Fibroblast of skin of right biceps (primary cell): ENCODE measurements at regions not wholly inside any gene's neighbourhood (a gene's known extent, or its start where the extent isn't known, plus 50 kb on each side); places are given as distances from the start of the nearest gene placed in this dataset.

Source experiments
- DNase-seq: peaks from one replicate; pipeline ENCODE4 v3.0.0-alpha.2; 2013

DNA sequence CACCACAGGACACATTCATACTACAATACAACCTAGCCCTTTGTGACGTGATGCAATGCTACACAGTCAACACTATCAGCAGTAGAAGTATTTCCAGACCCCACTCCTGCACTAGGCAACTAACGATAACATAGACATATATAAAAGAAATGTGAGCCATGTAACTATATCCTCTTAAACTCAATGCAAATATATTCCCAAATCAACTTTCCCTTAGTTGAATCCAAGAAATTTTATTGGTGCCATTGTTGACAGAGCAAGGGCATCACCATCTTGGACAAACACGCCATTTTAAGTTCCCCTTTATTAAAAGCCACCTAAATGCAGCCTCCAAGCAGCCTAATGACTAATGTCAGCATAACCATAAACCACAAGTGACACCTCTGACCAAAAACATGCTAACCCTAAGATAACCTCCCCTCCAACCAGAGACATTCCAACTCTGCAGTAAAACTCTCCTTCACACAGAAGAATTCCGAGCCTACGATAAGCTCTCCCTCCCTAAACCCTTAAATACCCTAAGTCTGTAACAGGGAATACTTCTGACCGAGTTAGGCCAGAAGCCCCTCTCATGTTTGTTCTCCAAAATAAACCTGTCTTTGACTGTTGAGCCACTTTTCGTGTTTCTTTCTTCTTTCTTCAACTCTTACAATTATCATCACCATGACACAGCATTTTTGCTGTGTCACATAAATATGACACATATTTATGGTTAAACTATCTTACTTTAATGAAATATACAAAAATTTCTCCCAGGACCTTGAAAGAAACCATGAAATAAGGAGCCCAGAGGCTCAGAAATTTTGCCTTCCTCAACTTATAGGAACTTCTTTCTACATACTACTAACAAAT is 1497.8 kb downstream of the EFNA5 start:
- peak; percentile 11 for DNase-seq

GRCh38 chr5:106171708-106172107 is 1499.0 kb downstream of the EFNA5 start:
- DNase-seq: peak; percentile 51

DNA sequence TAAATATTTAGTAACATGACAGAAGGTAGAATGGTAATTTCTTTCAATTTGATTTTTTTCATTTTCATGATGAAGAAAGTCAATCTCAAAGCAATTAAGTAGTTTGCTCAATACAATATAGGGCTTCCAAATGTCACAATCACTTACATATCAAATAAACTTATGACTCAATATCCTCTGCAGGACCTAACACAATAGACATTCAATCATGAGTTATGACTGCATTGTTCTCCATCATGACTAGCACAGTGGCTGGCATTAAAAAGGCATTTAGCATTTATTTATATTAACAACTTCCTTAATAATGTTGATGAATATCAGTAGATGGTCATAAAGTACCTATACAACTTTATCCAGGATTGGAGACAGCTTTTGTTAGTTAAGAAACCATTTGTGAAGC is 1499.6 kb downstream of the EFNA5 start:
- DNase-seq: no peak

DNA sequence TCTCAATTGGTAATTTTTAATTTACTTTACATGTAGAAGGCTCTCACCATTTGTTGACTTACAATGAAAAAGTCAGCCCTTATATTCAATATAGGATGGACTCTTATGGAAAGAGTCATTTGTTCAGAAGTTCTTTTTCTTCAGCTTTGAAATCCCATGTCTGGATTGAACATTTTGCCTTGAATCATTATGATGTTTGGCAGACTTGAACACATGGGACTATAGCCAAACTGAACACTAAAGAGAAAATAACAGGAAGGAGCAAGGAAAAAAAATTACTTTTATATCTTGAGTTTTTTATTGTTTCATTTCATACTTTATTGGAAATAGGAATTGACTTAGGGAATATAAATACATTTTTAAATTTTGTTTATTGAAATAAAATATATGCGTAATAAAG is 1503.0 kb downstream of the EFNA5 start:
- peak; percentile 6 for DNase-seq

DNA sequence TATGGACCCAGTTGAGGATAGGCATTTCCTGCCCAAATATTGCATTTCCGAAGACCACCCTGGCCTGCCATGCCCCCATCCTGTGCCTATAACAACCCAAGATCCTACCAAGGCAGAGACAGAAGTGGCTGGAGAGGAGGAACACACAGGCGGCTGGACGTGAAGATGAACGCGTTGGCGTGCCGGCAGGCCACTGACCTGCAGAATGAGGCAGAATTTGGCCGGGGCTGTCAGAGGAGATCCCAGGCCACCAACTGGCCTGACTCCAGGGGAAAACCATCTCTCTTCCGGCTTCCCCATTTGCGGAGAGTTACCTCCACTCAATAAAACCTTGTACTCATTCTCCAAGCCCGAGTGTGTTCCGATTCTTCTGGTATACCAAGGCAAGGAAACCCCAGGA is 1507.5 kb downstream of the EFNA5 start:
- DNase-seq: no peak

DNA sequence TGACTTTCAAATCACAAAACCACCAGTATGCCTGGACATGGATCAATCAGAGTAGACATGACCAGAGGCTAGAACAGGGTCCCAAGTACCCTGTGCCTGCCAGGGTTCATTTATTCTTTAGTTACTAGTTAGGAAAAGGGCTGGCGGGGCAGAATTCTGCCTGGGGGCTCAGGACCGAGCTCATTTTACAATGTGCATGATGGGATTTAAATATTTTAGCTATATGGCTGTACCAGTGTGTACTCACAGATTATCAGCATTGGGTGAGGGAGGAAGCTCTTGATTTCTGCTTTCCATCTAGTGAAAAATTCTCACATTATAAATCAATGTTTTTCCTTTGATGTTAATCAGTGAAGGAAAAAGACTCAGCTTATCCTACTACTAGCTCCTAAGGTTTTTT is 1511.1 kb downstream of the EFNA5 start:
- DNase-seq: no peak

GRCh38 chr5:106154280-106154716 is 1516.4 kb downstream of the EFNA5 start:
- DNase-seq: no peak

DNA sequence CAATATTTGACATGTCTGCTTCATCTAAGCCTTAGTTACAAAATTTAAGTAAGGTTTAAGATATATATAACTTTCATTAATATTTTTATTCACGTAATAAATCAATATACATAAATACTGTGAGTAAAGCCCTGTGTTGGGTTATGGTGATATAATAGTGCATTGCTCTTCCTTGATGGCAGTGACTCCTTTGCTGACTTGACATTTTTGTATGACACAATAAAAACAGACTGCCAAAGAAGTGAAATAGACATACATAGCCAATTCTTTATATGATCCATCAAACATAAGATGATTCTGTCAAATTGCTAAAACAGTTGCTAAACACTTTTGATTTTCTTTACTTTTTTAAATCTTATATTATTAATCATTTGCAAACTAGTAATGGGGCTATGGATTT is 1518.2 kb downstream of the EFNA5 start:
- DNase-seq: no peak

DNA sequence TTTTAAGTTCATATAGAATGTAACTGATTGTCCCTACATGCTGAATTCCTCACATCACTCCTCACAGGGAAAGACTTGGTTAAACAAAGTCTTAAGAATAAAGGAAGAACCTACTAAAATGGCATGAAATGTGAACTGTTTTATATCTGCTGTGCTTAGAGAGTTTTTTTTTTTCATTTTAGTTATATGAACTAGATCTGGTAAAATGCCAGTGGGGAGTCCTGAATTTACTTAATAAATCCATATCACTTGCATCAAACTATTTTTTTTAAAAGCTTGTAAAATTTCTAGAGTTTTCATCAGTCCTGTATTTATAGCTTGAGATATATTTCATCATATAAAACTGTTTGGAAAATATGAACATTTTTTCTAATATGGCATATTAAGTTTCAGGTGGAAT is 1528.6 kb downstream of the EFNA5 start:
- DNase-seq: no peak

DNA sequence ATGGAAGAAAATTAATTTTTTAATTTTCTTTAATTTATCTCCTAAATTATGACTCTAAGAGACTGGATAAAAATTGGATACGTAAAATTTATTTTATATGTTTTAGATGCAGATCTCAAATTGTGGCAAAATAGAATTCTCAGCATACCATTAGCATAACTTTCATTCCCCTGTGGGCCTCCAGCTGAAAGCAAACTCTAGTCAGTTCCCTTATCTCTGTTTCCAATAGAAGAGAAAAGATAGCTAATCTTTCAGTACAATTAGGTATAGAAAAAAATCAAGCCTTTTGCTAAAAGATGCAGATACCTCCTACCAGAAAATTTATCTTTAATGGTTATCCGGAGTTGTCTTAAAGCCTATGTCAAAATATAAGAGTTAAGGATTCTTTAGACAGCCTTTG is 1530.6 kb downstream of the EFNA5 start:
- peak; percentile 25 for DNase-seq

GRCh38 chr5:106136061-106136460 is 1534.7 kb downstream of the EFNA5 start:
- DNase-seq: no peak

DNA sequence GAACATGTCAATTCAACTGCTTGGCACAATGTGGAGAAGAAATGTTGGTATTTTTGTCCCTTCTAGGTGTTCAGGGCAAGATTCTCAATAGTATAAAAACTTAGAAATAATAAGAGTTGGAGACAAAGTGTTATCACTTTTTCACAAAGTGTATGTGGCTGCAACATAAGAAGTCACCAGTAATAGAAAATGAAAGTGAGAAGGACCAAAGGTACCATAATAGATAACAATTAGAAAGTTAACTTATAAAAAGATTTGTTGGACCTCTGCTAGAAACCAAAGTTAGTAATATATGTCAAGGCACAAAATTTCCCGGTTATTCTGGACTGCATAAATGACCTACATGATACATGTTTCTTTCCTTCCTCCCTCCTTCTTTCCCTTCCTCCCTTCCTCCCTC is 1535.3 kb downstream of the EFNA5 start:
- no peak for DNase-seq

GRCh38 chr5:106134549-106134948 is 1536.2 kb downstream of the EFNA5 start:
- no peak for DNase-seq

- no peak for DNase-seq
Observed at GRCh38 chr5:106127985-106128384, 1542.8 kb downstream of the EFNA5 start.

DNA sequence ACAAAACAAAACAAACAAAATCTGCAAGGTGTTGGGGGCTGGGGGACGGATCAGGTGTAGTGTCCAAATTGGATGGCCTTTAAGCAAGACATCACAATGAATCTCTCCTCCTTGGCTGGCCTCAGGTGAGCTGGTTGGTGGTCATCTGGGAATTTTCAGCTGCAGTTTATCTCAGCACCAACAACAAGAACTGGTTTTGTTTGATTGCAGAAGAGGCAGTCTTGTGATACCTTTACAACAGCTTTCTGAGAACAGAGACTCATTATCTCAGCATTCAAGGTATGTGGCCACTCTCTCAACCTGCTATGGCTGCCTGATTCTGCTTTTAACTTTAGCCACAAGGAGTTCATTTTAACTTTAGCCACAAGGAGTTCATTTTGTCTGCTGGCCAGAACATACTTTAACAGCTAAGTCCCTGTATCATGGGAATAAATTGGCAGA is 1543.4 kb downstream of the EFNA5 start:
- DNase-seq: no peak

DNA sequence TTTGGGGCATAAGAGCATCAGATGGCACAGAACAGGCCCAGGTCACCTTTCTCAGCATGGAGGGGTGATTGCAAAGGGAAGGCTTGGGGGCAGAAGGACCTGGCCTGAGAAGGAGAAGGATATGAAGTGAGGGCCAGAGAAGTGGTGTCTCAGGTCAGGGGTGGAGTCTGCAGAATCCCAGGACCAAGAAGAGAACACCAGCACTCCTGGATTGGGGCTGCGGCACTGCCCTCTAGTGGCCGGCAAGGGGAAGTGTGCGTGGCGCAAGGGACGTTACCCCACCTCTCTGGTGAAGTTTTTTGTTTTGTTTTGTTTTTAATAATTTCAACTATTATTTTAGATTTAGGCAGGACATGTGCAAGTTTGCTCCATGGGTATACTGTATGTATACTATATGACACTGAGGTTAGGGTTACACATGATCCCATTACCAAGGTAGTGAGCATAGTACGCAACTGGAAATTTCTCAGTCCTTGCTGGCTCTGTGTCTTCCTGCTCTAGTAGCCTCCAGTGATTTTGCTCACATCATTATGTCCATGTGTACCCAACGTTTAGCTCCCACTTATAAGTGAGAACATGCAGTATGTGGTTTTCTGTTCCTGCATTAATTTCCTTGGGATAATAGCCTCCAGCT is 1548.6 kb downstream of the EFNA5 start:
- peak; percentile 17 for DNase-seq

GRCh38 chr5:106116682-106117081 is 1554.1 kb downstream of the EFNA5 start:
- no peak for DNase-seq

- DNase-seq: no peak
Observed at GRCh38 chr5:106113922-106114321, 1556.8 kb downstream of the EFNA5 start.

GRCh38 chr5:106106384-106106783 is 1564.4 kb downstream of the EFNA5 start:
- no peak for DNase-seq

DNA sequence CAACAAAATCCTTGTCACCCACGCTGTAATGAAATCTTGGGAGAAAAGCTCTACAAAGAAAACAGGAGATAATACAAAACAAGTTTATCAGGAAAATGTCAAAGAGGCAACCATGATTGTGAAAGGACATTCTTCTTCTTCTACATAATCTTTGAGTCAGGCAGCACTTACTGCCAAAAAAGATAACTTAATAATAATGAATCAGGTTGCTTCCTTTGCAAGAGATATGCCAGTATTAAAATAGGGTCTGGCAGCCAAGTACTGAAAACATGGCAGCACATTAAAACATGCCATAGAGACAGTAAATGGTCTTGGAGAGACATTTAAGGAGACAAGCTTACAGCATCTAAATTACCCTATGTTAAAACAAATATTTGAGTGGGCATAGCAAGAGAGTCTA is 1573.4 kb downstream of the EFNA5 start:
- DNase-seq: peak; percentile 29

DNA sequence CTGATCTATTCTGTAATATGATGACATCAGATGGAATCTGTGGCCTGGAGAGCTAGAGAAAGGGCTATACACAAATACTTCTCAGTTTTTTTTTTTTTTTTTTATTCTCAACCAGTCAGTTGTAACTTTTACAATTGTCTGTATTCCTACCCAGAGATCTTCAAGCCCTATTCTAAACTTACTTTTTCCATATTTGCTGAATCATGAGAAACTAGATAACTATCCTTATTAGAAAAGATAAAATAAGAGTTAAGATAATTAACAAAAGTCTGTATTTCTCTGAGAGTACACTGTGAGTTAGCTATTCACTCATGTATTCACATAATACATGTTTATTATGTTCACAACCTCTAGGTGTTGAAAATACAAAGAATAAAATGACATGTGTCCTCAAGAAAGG is 1575.9 kb downstream of the EFNA5 start:
- DNase-seq: no peak

DNA sequence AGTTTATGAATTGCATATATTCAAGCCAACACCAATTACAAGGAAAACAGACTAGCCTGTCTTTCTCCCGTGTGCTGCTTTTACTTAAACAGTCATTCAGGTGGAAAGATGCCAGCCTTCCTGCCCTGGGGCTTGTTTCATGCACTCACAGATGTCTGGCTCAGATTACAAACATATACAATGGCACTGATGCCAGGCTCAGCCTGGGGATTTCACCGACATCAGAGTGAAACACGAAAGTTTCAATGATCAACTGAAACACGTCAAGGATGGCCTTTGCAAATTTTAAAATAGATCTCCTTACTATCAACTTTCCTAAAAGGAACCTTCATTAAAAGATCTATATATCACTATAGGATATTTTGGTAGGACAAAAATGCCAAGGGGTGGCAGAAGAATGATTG is 1576.5 kb downstream of the EFNA5 start:
- peak; percentile 26 for DNase-seq

GRCh38 chr5:106093134-106093533 is 1577.6 kb downstream of the EFNA5 start:
- no peak for DNase-seq

DNA sequence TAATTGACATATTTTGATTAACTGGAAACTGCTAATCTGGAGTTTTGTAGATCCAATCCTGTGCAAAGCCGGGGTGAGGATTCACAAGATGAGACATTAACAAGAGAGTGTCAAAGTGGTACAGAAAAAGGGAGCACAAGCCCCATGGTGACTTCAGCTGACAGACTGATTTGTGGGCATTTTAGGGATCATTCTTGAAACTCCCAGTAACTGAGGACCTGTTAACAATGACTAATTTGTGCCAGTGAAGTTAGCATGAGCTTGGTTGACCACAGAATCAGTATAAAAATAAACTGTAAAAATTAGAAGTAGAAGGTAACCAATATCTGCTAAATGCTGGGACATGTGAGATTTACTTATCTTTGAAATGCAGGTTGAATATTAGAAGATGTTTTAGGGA is 1578.3 kb downstream of the EFNA5 start:
- no peak for DNase-seq

DNA sequence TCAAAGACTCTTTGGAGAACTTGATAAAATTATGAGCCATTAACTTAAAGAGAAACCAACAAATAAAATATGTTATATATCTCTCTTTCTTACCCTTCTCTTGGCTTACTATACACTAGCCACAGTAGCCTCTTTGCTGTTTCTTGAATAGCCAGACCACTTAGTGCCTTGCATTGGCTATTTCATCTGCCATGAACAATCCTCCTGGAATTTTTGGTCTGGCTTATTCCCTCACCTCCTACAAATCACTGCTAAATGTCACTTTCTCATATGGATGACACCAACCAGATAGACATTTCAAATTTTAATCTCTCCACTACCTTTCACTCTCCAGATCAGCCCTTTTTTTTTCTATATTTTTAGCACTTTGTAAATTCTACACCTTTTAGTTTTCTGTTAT is 1581.7 kb downstream of the EFNA5 start:
- no peak for DNase-seq
